ENCODE measurements at regions not wholly inside any gene's neighbourhood (a gene's known extent, or its start where the extent isn't known, plus 50 kb on each side); places are given as distances from the start of the nearest gene placed in this dataset.

DNA sequence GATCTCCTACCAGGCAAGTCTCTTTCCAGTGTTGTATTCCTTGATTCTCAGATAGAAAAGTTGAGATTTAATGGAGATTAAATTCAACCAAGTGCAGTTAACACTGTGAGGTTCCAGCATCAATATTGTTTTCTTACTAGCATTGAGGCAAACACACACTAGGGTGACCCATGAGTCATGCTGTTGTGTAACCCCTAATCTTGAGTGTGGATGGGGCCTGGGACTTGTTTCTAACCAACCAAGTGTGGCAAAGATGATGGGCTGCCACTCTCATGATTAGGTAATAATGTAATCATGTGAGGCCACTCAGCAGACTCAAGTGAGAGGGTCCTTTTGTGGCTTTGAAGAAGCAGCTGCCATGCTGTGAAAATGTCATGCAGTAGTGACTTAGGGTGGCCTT is 394.2 kb downstream of the IRX2 start:
- DNase-seq (ENCODE audit: low read depth in 1 of 2, low spot score in 2 of 2), result no peak
- H2BK20ac ChIP-seq (ENCODE audit: low read length), result no peak overlapping the region
- H3K23me2 ChIP-seq (ENCODE audit: low read depth, low read length), result no peaks in the 10 kb centered on the region
- CTCF ChIA-PET (ENCODE audit: partially characterized antibody), result interaction anchor here (1.3 kb wide), 1 partner anchor 763 kb away, joined by 3 read pairs; no protein-coding TSS in a partner anchor
- no peak overlapping the region for H2BK15ac ChIP-seq (ENCODE audit: low read length)
- no peak overlapping the region for H2AFZ ChIP-seq (ENCODE audit: low read length)
- FAIRE-seq, result no peak
- H2BK120ac ChIP-seq (replicated peaks; ENCODE audit: low read depth, low read length), result no peak overlapping the region
- no peak overlapping the region for H4K5ac ChIP-seq (ENCODE audit: insufficient read length, low read depth, low read length)
- no peak overlapping the region for H2BK12ac ChIP-seq (ENCODE audit: low read depth, low read length)
- no peak overlapping the region for H3K4me3 ChIP-seq (ENCODE audit: extremely low read depth in 1 of 4, insufficient read depth in 2 of 4, low read depth in 3 of 4, low read length in 4 of 4)
- H3K27ac ChIP-seq (ENCODE audit: low read depth, low read length), result no peak overlapping the region
- H3K27me3 ChIP-seq (replicated peaks in 1 of 4; ENCODE audit: control insufficient read depth in 3 of 4, extremely low read depth in 1 of 4, insufficient read depth in 3 of 4, low read length in 3 of 4), result no peaks in the 10 kb centered on the region
- POLR2A ChIA-PET (ENCODE audit: partially characterized antibody), result no interaction called here
- H3K4me1 ChIP-seq (replicated peaks in 1 of 4; ENCODE audit: control insufficient read depth in 3 of 4, insufficient read depth in 4 of 4, low read length in 3 of 4), result 0 out of 7 replicates have a peak, but pooled peaks cover 0 to 3% (median 0%) of the 10 kb centered on the region in 4 experiments
- H4K91ac ChIP-seq (replicated peaks; ENCODE audit: insufficient read length, low read length), result no peak overlapping the region
- H2AK5ac ChIP-seq (ENCODE audit: low read depth, low read length), result no peak overlapping the region
- no peak overlapping the region for H3K23ac ChIP-seq (ENCODE audit: insufficient read length)
- H3K4me2 ChIP-seq (ENCODE audit: insufficient read depth in 1 of 2, low read depth in 2 of 2, low read length in 2 of 2), result no peak overlapping the region
- H4K20me1 ChIP-seq (replicated peaks in 1 of 2; ENCODE audit: control insufficient read depth in 1 of 2, insufficient read depth in 2 of 2, low read length in 2 of 2), result no peaks in the 10 kb centered on the region
- no peak overlapping the region for H4K8ac ChIP-seq (ENCODE audit: extremely low read depth, insufficient read depth, low read length)
- no peaks in the 10 kb centered on the region for H3K79me2 ChIP-seq (ENCODE audit: control insufficient read depth in 1 of 2, insufficient read depth in 2 of 2, low read length in 2 of 2)
- no peak overlapping the region for H3K18ac ChIP-seq (ENCODE audit: extremely low read depth, low read length)
- H3K79me1 ChIP-seq (ENCODE audit: low read depth, low read length), result no peaks in the 10 kb centered on the region
- H3K9me3 ChIP-seq (ENCODE audit: insufficient read depth in 2 of 2, low read depth in 1 of 2, low read length in 1 of 2), result 0 out of 4 replicates have a peak, but pooled peaks cover 0 to 4% of the 10 kb centered on the region in 2 experiments
- H3K56ac ChIP-seq (replicated peaks; ENCODE audit: insufficient read length, low read depth, low read length), result no peak overlapping the region
- no peak overlapping the region for H3K14ac ChIP-seq (ENCODE audit: insufficient read length)
- H3K4ac ChIP-seq (replicated peaks; ENCODE audit: insufficient read length, low read depth, low read length), result no peak overlapping the region
- no peaks in the 10 kb centered on the region for H3K36me3 ChIP-seq (ENCODE audit: control insufficient read depth in 2 of 4, insufficient read depth in 4 of 4, low read length in 3 of 4)
- no peak overlapping the region for H3K9ac ChIP-seq (replicated peaks in 1 of 4; ENCODE audit: extremely low read depth in 1 of 4, low read depth in 3 of 4, low read length in 3 of 4)
- no peak overlapping the region for H2BK5ac ChIP-seq (ENCODE audit: low read depth, low read length)
- TF ChIP-seq NANOG (IDR thresholded peaks at IDR 0.05; ENCODE audit: insufficient read depth, low read depth, low read length, poor library complexity, severe bottlenecking), result no peak
- TF ChIP-seq BACH1 (IDR thresholded peaks at IDR 0.05; ENCODE audit: low read length), result no peak
- no peak for TF ChIP-seq EP300 (IDR thresholded peaks at IDR 0.05; ENCODE audit: borderline replicate concordance in 1 of 2, low read depth in 2 of 2, low read length in 2 of 2)
- no peak for TF ChIP-seq CBX5 (IDR thresholded peaks at IDR 0.05; ENCODE audit: low read depth, low read length)
- no peak for TF ChIP-seq ASH2L (IDR thresholded peaks at IDR 0.05; ENCODE audit: low read length)
- TF ChIP-seq POLR2A (IDR thresholded peaks at IDR 0.05; ENCODE audit: control extremely low read depth in 1 of 2, low read depth in 2 of 2, low read length in 2 of 2), result no peak

Measured in H1 (cell line).